ENCODE measurements at regions not wholly inside any gene's neighbourhood (a gene's known extent, or its start where the extent isn't known, plus 50 kb on each side); places are given as distances from the start of the nearest gene placed in this dataset.
A peak's percentile ranks its signal among the peaks of the same experiment; 100 is the strongest.

DNA sequence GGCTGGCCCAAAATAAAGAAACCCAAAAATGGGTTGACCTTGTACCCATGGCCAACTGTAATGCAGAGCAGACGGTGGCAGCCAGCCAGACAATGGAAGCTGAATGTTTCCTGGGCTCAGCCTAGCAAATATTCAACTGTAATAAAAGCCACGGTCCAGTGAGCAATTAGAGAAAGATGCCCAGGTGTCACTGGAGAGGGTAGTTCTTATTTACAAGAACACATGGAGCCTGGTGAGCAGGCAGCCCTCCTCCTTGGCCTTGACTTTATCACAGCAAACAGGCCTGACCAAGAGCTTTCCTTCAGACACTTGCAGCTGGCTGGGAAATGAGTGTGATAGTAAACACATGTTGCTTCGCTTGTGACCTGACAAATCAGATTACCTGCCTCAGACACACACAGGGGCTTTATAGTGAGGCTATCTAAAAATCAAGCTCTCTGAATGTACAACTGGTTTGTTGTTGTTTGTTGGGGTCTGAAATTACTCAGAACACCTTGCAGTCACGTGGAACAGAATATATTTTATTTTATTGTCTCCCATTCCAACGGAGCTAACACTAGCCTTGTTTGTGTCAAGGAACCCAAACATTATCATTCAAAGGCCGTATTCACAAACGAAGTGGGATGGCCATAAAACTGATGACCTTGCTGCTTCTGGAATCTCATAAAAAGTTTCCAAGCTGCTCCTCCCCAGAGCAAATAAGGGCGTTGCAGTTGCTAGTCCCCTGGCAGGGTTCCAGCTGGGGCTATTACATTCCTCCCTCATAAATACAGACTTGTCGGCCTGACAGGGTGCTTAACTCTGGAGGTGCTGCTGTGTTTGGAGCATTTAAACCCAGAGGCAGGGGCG lies 161.1 kb downstream of the BBOX1 start:
- Histone ChIP-seq H3K9me3 (ENCODE audit: low read depth, low read length) (no peaks in the 10 kb centered on the region), H3K4me3 (peak overlapping the region; percentile 59), H3K9ac (ENCODE audit: insufficient read length) (peak overlapping the region; percentile 48), H3K36me3 (ENCODE audit: insufficient read depth, low read length) (no peaks in the 10 kb centered on the region), H3K27ac (peak overlapping the region; percentile 79)
- no peak for TF ChIP-seq EZH2 (IDR thresholded peaks at IDR 0.05)
- TF ChIP-seq POLR2AphosphoS5 (IDR thresholded peaks at IDR 0.05; ENCODE audit: borderline replicate concordance, low read depth, low read length): peak; percentile 63
- DNase-seq (ENCODE audit: low read depth, low spot score): peak; percentile 87

DNA sequence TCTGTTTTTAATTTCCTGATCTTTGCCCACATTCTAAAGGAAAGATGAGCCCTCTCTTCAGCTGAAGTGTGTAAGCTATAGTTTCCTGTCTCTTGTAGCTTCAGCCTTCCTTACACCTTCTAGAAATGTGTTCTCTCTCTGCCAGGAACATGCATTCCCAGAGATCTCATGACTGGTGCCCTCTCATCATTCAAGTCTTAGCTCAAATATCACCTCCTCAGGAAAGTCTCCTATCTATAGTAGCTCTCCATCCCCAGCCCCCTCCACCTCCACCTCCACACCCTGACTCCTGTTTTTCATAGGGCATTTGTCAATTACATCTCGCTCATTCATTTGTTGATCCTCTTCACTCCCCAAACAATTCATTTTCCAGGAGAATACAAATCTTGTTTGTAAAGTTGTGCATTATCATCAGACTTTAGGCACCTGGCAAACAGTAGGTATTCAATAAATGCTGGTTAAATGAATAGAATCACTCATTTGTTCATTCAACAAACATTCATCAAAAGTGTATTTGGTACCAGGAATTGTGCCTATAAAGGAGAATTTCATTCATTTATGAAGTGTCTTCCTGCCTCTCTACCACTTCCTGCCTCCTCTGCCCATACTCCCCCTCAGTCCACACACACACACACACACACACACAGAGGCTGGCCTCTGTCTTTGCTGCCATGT lies 160.3 kb downstream of the BBOX1 start:
- no peak overlapping the region for H3K4me3 ChIP-seq
- H3K9ac ChIP-seq (ENCODE audit: insufficient read length): no peak overlapping the region
- no peak for DNase-seq (ENCODE audit: low read depth, low spot score)
- H3K9me3 ChIP-seq (ENCODE audit: low read depth, low read length): no peaks in the 10 kb centered on the region
- no peaks in the 10 kb centered on the region for H3K36me3 ChIP-seq (ENCODE audit: insufficient read depth, low read length)
- H3K27ac ChIP-seq: no peak overlapping the region
- TF ChIP-seq EZH2 (IDR thresholded peaks at IDR 0.05) (no peak), FOXP2 (optimal IDR thresholded peaks at IDR 0.05; ENCODE audit: control extremely low read depth, extremely low read length, insufficient read depth) (no peak), POLR2AphosphoS5 (IDR thresholded peaks at IDR 0.05; ENCODE audit: borderline replicate concordance, low read depth, low read length) (no peak)

DNA sequence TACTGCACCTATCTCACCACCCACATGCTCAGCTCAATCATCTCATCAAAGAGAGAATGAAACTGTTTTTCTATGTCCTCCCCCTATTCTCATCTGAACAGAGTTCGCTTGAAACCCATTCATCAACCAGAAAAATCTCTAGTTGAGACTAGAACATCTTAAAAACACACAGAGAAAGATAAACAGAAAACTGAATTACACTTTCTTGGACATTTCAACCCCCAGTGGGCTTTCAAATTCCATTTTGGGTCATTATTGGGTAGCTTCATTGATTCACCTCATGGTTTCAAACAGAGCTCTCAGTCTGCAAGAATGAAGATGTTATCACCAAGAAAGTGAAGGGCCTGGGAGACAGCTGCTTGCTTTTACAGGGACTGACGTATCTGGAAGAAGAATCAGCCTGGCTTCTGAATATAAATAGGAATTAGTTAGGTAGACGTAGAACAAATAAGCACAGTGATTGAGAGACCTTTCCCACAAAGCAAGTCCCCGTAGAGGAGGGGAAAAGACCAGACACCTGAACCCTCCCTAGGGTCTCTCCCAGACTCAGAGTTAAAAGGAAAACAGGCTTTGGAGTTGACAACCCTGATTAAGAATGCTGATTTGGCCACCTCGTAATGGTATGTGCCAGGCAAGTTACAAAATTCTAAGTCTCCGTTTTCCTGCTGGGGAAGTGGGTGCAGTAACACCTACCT lies 155.7 kb downstream of the BBOX1 start:
- no peak overlapping the region for H3K9ac ChIP-seq (ENCODE audit: insufficient read length)
- TF ChIP-seq POLR2AphosphoS5 (IDR thresholded peaks at IDR 0.05; ENCODE audit: borderline replicate concordance, low read depth, low read length) (no peak), EZH2 (IDR thresholded peaks at IDR 0.05) (no peak), FOXP2 (optimal IDR thresholded peaks at IDR 0.05; ENCODE audit: control extremely low read depth, extremely low read length, insufficient read depth) (no peak)
- no peak for DNase-seq (ENCODE audit: low read depth, low spot score)
- no peaks in the 10 kb centered on the region for H3K36me3 ChIP-seq (ENCODE audit: insufficient read depth, low read length)
- H3K27ac ChIP-seq: no peak overlapping the region
- H3K4me3 ChIP-seq: no peak overlapping the region
- no peaks in the 10 kb centered on the region for H3K9me3 ChIP-seq (ENCODE audit: low read depth, low read length)

DNA sequence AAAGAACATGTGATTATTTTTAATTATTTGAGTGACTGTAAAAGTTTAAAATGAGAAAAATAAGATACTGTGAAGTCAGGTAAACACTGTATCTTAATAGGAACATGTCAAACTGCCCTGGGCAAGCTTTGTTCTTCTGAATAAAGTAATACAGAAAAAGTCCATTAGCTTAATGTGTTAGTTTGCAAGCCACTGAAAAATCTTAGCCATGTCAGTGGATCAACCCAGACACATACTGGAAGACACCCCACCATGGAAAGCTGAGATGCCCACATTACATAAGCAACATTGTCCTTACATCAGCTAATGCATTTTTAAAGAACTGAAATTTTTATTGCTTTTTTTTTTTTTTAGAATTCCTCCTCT lies 155.2 kb downstream of the BBOX1 start:
- no peak overlapping the region for H3K27ac ChIP-seq
- no peaks in the 10 kb centered on the region for H3K36me3 ChIP-seq (ENCODE audit: insufficient read depth, low read length)
- no peak for TF ChIP-seq FOXP2 (optimal IDR thresholded peaks at IDR 0.05; ENCODE audit: control extremely low read depth, extremely low read length, insufficient read depth)
- no peak for TF ChIP-seq POLR2AphosphoS5 (IDR thresholded peaks at IDR 0.05; ENCODE audit: borderline replicate concordance, low read depth, low read length)
- TF ChIP-seq EZH2 (IDR thresholded peaks at IDR 0.05): no peak
- DNase-seq (ENCODE audit: low read depth, low spot score): no peak
- no peaks in the 10 kb centered on the region for H3K9me3 ChIP-seq (ENCODE audit: low read depth, low read length)
- H3K9ac ChIP-seq (ENCODE audit: insufficient read length): no peak overlapping the region
- no peak overlapping the region for H3K4me3 ChIP-seq

DNA sequence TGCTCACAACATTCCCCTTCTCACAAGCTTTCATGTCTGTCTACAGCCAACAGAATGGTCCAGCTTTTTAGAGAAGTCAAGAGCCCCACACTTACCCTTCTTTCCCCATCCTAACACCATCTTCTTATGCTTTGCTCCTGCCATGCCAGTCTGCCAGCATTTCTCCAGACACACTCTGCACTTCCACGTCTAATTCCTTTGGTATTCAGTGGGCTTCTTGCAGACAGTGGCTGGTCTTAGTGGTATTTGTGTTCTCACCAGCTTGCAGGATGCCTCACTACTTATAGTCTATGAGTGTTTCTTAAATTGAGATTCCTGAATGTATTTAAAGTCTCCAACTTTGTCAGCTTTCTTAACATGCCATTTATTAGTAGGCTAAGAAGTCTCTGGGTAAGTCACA lies 154.4 kb downstream of the BBOX1 start:
- no peak for TF ChIP-seq POLR2AphosphoS5 (IDR thresholded peaks at IDR 0.05; ENCODE audit: borderline replicate concordance, low read depth, low read length)
- TF ChIP-seq EZH2 (IDR thresholded peaks at IDR 0.05): no peak
- no peak for TF ChIP-seq FOXP2 (optimal IDR thresholded peaks at IDR 0.05; ENCODE audit: control extremely low read depth, extremely low read length, insufficient read depth)
- Histone ChIP-seq H3K36me3 (ENCODE audit: insufficient read depth, low read length) (no peaks in the 10 kb centered on the region), H3K9ac (ENCODE audit: insufficient read length) (no peak overlapping the region), H3K4me3 (no peak overlapping the region), H3K9me3 (ENCODE audit: low read depth, low read length) (no peaks in the 10 kb centered on the region), H3K27ac (no peak overlapping the region)
- no peak for DNase-seq (ENCODE audit: low read depth, low spot score)

DNA sequence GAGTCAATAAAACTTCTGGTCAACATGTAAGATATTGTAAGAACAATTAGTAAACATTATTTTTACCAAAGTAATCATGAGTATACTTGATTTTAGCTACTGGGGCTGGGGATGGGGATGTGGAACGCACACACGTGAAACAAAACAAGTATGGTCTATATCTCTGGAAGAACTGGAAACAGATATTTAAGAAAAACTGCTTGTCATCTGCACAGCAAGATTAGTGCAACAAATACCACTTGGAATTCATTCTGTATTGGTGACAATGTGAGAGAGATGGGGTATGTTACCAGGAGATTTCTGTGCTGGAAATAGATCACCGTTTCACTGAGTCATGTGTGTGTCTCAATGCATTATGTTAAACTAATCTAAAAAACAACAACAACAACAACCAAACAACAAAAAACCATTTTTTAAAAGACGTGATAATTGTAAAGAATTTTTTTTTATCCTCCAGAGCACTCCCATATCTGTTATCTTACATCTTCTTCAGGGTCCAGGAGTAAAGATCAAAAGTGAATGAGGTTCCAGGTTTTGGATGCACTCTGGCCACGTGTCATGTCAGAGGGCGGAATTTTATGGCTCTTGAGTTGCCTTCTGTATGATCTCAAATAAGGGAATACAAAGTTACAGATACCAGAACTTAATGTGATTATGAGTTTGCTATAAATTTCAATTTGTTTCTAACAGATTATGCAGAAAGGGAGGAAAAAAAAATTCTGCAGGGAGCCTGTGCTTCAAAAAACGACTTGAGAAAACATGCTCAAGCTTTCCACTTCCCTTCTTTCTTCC lies 153.0 kb downstream of the BBOX1 start:
- TF ChIP-seq FOXP2 (optimal IDR thresholded peaks at IDR 0.05; ENCODE audit: control extremely low read depth, extremely low read length, insufficient read depth) (no peak), POLR2AphosphoS5 (IDR thresholded peaks at IDR 0.05; ENCODE audit: borderline replicate concordance, low read depth, low read length) (no peak), EZH2 (IDR thresholded peaks at IDR 0.05) (no peak)
- Histone ChIP-seq H3K36me3 (ENCODE audit: insufficient read depth, low read length) (no peaks in the 10 kb centered on the region), H3K27ac (no peak overlapping the region), H3K4me3 (no peak overlapping the region), H3K9ac (ENCODE audit: insufficient read length) (no peak overlapping the region), H3K9me3 (ENCODE audit: low read depth, low read length) (no peaks in the 10 kb centered on the region)
- no peak for DNase-seq (ENCODE audit: low read depth, low spot score)

DNA sequence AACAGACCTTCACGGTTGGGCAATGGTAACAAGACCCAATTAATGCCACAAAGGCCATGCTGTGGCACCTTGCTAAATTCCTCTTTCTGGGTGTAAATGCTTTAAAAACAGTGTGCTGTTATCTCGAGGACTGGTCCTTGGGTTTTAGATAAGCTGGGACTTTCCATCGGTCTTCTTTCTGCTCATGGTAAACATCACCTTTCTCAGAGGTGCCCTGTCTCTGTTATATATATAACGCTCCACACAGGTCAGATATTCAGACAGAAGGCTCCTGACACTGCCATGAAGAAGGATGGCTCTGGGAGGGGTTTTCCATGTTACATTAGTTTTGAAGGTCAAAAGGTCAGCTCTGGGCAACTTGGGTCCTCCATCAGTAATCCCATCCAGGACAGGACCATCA lies 151.6 kb downstream of the BBOX1 start:
- Histone ChIP-seq H3K4me3 (no peak overlapping the region), H3K9me3 (ENCODE audit: low read depth, low read length) (no peaks in the 10 kb centered on the region), H3K9ac (ENCODE audit: insufficient read length) (no peak overlapping the region), H3K27ac (no peak overlapping the region), H3K36me3 (ENCODE audit: insufficient read depth, low read length) (no peaks in the 10 kb centered on the region)
- no peak for TF ChIP-seq POLR2AphosphoS5 (IDR thresholded peaks at IDR 0.05; ENCODE audit: borderline replicate concordance, low read depth, low read length)
- no peak for TF ChIP-seq EZH2 (IDR thresholded peaks at IDR 0.05)
- no peak for TF ChIP-seq FOXP2 (optimal IDR thresholded peaks at IDR 0.05; ENCODE audit: control extremely low read depth, extremely low read length, insufficient read depth)
- no peak for DNase-seq (ENCODE audit: low read depth, low spot score)

DNA sequence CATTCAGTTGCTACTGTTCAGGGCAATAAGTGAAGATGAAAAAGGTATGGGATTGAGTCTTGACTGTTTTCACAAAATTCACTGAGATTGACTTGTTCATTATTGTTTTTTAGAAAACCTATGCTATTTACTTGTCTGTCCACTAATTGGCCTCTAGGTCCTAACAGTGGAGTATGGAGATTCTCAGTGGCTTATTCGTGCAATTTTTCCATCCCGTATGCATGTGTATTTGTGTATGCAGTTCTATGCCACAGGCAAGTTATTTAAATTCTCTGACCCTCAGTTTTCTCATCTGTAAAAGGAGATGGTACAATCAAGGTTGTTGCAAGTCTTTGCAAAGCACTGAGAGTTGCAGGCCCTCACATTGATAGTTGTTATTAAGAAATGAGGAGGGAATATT lies 151.0 kb downstream of the BBOX1 start:
- TF ChIP-seq EZH2 (IDR thresholded peaks at IDR 0.05): no peak
- TF ChIP-seq POLR2AphosphoS5 (IDR thresholded peaks at IDR 0.05; ENCODE audit: borderline replicate concordance, low read depth, low read length): no peak
- TF ChIP-seq FOXP2 (optimal IDR thresholded peaks at IDR 0.05; ENCODE audit: control extremely low read depth, extremely low read length, insufficient read depth): no peak
- no peak overlapping the region for H3K4me3 ChIP-seq
- no peaks in the 10 kb centered on the region for H3K36me3 ChIP-seq (ENCODE audit: insufficient read depth, low read length)
- no peak overlapping the region for H3K27ac ChIP-seq
- DNase-seq (ENCODE audit: low read depth, low spot score): no peak
- H3K9ac ChIP-seq (ENCODE audit: insufficient read length): no peak overlapping the region
- H3K9me3 ChIP-seq (ENCODE audit: low read depth, low read length): no peaks in the 10 kb centered on the region

All from SK-N-MC (cell line).